HCT116 (cell line): ENCODE measurements at regions not wholly inside any gene's neighbourhood (a gene's known extent, or its start where the extent isn't known, plus 50 kb on each side); places are given as distances from the start of the nearest gene placed in this dataset.

Experiments
- ATAC-seq: fragments of 200-7000 bp; cut with Tn5 transposase; 2 replicates; pipeline ENCODE4 v1.9.1; 2020; ENCODE audit warnings: mild to moderate bottlenecking, moderate library complexity
- BruUV-seq: library from RNA; stranded (reverse); fragments of 400-500 nt; replicated peaks from 2 replicates; lab custom pipeline; 2021; lab: Mats Ljungman, UMichigan
- CTCF ChIA-PET: fragments of 300-600 bp; sonication (Branson Sonifier 250); formaldehyde crosslinking; loops from one replicate; lab custom pipeline; 2021; ENCODE audit warnings: antibody characterized with exemption; lab: Charles Lee
- POLR2A ChIA-PET: fragments of 300-600, 350-600 bp; sonication (Branson Sonifier 250); formaldehyde crosslinking; loops from one replicate; lab custom pipeline; 2021; ENCODE audit warnings: antibody characterized with exemption; lab: Charles Lee
- RAD21 ChIA-PET, 2 experiments: fragments of 300-600 bp; sonication (Branson Sonifier 250); formaldehyde crosslinking; loops; one replicate each; lab custom pipeline; 2023; ENCODE audit warnings: low total read pairs in 2 of 2; ENCODE audit not compliant: uncharacterized antibody in 2 of 2, unreplicated experiment in 2 of 2, low non-redundant PET in 1 of 2; lab: Charles Lee
- DNase-seq: peaks from one replicate; pipeline ENCODE4 v3.0.0-alpha.2; 2010; ENCODE audit warnings: low read depth, low spot score
- H2AFZ ChIP-seq: fragments of 200-600 bp; shearing (Covaris generic), sonication (generic); 2 replicates; pipeline ENCODE4 v1.6.1; 2017; ENCODE audit warnings: low read depth, mixed run types, mixed read lengths, antibody characterized with exemption, low read length; ENCODE audit not compliant: poor library complexity, severe bottlenecking
- H3K27ac ChIP-seq: 2 replicates; pipeline ENCODE4 v1.5.1; 2012; ENCODE audit warnings: low read depth, low read length
- H3K27me3 ChIP-seq: fragments of 200-600 bp; sonication (generic); 2 replicates; pipeline ENCODE4 v1.6.1; 2016; ENCODE audit warnings: mixed run types, low read length, mixed read lengths; ENCODE audit not compliant: insufficient read depth
- H3K36me3 ChIP-seq, 2 experiments: fragments of 200-500 bp in 1 of 2; fragments of 200-600 bp in 1 of 2; sonication (Bioruptor generic) in 1 of 2; sonication (generic) in 1 of 2; 2 replicates each; pipeline versions ENCODE4 v1.5.1 to v1.6.1; 2014 to 2016; ENCODE audit warnings: low read length in 2 of 2, inconsistent platforms in 1 of 2, mixed read lengths in 1 of 2, mixed run types in 1 of 2; ENCODE audit not compliant: insufficient read depth in 2 of 2, control insufficient read depth in 1 of 2
- H3K4me1 ChIP-seq, 2 experiments: fragments of 200-600 bp in 1 of 2; sonication (generic) in 1 of 2; 2 replicates each; pipeline versions ENCODE4 v1.5.1 to v1.6.1; 2012 to 2017; ENCODE audit warnings: low read length in 2 of 2, inconsistent platforms in 1 of 2, mild to moderate bottlenecking in 1 of 2, mixed read lengths in 1 of 2, mixed run types in 1 of 2, moderate library complexity in 1 of 2; ENCODE audit not compliant: insufficient read depth in 2 of 2, control insufficient read depth in 1 of 2
- H3K4me2 ChIP-seq: fragments of 200-600 bp; sonication (generic); 2 replicates; pipeline ENCODE4 v1.6.1; 2017; ENCODE audit warnings: mixed run types, low read length, mixed read lengths
- H3K4me3 ChIP-seq, 2 experiments: fragments of 200-600 bp in 1 of 2; sonication (generic) in 1 of 2; replicated peaks in 1 of 2; 2 replicates each; pipeline ENCODE4 v1.5.1; 2011 to 2016; ENCODE audit warnings: low read length in 2 of 2, control low read depth in 1 of 2, low read depth in 1 of 2, mild to moderate bottlenecking in 1 of 2, mixed read lengths in 1 of 2, mixed run types in 1 of 2
- H3K79me2 ChIP-seq: fragments of 200-600 bp; sonication (generic); 2 replicates; pipeline ENCODE4 v1.6.1; 2017; ENCODE audit warnings: mild to moderate bottlenecking, mixed run types, low read length, moderate library complexity, mixed read lengths; ENCODE audit not compliant: insufficient read depth
- H3K9ac ChIP-seq: fragments of 200-600 bp; sonication (generic); 2 replicates; pipeline ENCODE4 v1.6.1; 2016; ENCODE audit warnings: low read length, mixed read lengths
- H3K9me2 ChIP-seq: fragments of 200-600 bp; sonication (generic), shearing (Covaris generic); 2 replicates; pipeline ENCODE4 v1.6.1; 2017; ENCODE audit warnings: mixed run types, mild to moderate bottlenecking, moderate library complexity; ENCODE audit not compliant: insufficient read depth
- H3K9me3 ChIP-seq, 2 experiments: fragments of 200-500 bp in 1 of 2; fragments of 200-600 bp in 1 of 2; sonication (Bioruptor generic) in 1 of 2; sonication (generic) in 1 of 2; 2 replicates each; pipeline ENCODE4 v1.6.1; 2014 to 2017; ENCODE audit warnings: low read length in 2 of 2, mixed read lengths in 2 of 2, inconsistent platforms in 1 of 2, low read depth in 1 of 2, mild to moderate bottlenecking in 1 of 2, mixed run types in 1 of 2, moderate library complexity in 1 of 2; ENCODE audit not compliant: control insufficient read depth in 1 of 2, insufficient read depth in 1 of 2
- H4K20me1 ChIP-seq: fragments of 200-600 bp; sonication (generic), shearing (Covaris generic); 2 replicates; pipeline ENCODE4 v1.6.1; 2017; ENCODE audit warnings: mixed run types, mild to moderate bottlenecking, moderate library complexity; ENCODE audit not compliant: insufficient read depth
- ATF3 ChIP-seq: IDR thresholded peaks from 2 replicates; pipeline ENCODE4 v1.6.1; 2012
- CBX3 ChIP-seq: IDR thresholded peaks from 2 replicates; pipeline ENCODE4 v1.6.1; 2012; ENCODE audit warnings: low read depth
- CEBPB ChIP-seq: IDR thresholded peaks from 2 replicates; pipeline ENCODE4 v1.6.1; 2012; ENCODE audit warnings: low read depth
- CTCF ChIP-seq, 3 experiments: fragments of 200-600 bp in 1 of 3; sonication (generic) in 1 of 3; IDR thresholded peaks in 2 of 3; conservative IDR thresholded peaks in 1 of 3; 2 replicates each; pipeline ENCODE4 v1.5.1; 2012 to 2017; ENCODE audit warnings: low read depth in 2 of 3, low read length in 2 of 3, antibody characterized with exemption in 1 of 3, borderline replicate concordance in 1 of 3, control low read depth in 1 of 3, mild to moderate bottlenecking in 1 of 3, mixed read lengths in 1 of 3, mixed run types in 1 of 3, moderate library complexity in 1 of 3; ENCODE audit not compliant: insufficient read depth in 1 of 3
- EZH2phosphoT487 ChIP-seq: fragments of 200-600 bp; IDR thresholded peaks from 2 replicates; pipeline ENCODE4 v1.6.1; 2018; ENCODE audit warnings: antibody characterized with exemption, borderline replicate concordance
- JUND ChIP-seq: IDR thresholded peaks from 2 replicates; pipeline ENCODE4 v1.6.1; 2012
- MAX ChIP-seq: IDR thresholded peaks from 2 replicates; pipeline ENCODE4 v1.6.1; 2012
- POLR2A ChIP-seq: IDR thresholded peaks from 2 replicates; pipeline ENCODE4 v1.7.0; 2011; ENCODE audit warnings: borderline replicate concordance; ENCODE audit not compliant: insufficient read depth, insufficient read length; ENCODE audit errors: extremely low read depth
- POLR2AphosphoS5 ChIP-seq: IDR thresholded peaks from 2 replicates; pipeline ENCODE4 v1.6.1; 2011; ENCODE audit warnings: mild to moderate bottlenecking, low read depth, low read length, moderate library complexity
- RAD21 ChIP-seq: IDR thresholded peaks from 2 replicates; pipeline ENCODE4 v1.6.1; 2012; ENCODE audit warnings: low read depth, mild to moderate bottlenecking
- SP1 ChIP-seq: IDR thresholded peaks from 2 replicates; pipeline ENCODE4 v1.6.1; 2012; ENCODE audit warnings: low read depth
- SRF ChIP-seq: IDR thresholded peaks from 2 replicates; pipeline ENCODE4 v1.6.1; 2012; ENCODE audit warnings: low read depth
- TCF7L2 ChIP-seq: IDR thresholded peaks from 2 replicates; pipeline ENCODE4 v1.7.0; 2011; ENCODE audit warnings: borderline replicate concordance, inconsistent platforms; ENCODE audit not compliant: insufficient read depth, insufficient read length; ENCODE audit errors: extremely low read depth
- YY1 ChIP-seq: IDR thresholded peaks from 2 replicates; pipeline ENCODE4 v1.6.1; 2011; ENCODE audit warnings: low read length, low read depth, moderate library complexity, mild to moderate bottlenecking; ENCODE audit not compliant: insufficient replicate concordance; ENCODE audit errors: extremely low read depth
- intact Hi-C: fragments of 100-400 bp; cut with micrococcal nuclease; formaldehyde crosslinking; loops from 2 replicates; pipeline ENCODE4 v1.10.0; 2022

GRCh38 chr4:3374667-3375066 is 67.1 kb upstream of the HGFAC start:
- TF ChIP-seq EZH2phosphoT487, result no peak
- TF ChIP-seq TCF7L2, result no peak
- no peak for TF ChIP-seq MAX
- TF ChIP-seq POLR2A, result no peak
- no peak for TF ChIP-seq RAD21
- TF ChIP-seq CTCF (IDR thresholded peaks at IDR 0.05 in 2 of 3, conservative IDR thresholded peaks at IDR 0.05 in 1 of 3; ENCODE audit: borderline replicate concordance in 1 of 3, insufficient read depth in 1 of 3, low read depth in 2 of 3, low read length in 2 of 3), result no peak
- no peak for TF ChIP-seq JUND
- no peak for TF ChIP-seq SRF
- TF ChIP-seq POLR2AphosphoS5, result no peak
- no peak for TF ChIP-seq ATF3
- TF ChIP-seq CEBPB, result no peak
- TF ChIP-seq SP1, result no peak
- TF ChIP-seq CBX3, result no peak
- TF ChIP-seq YY1, result no peak
- Histone ChIP-seq H3K4me3 (no peak overlapping the region), H3K9me3 (peaks cover 0 to 2% of the 10 kb centered on the region in 2 experiments; a peak in 2 of 4 replicates), H3K79me2 (no peaks in the 10 kb centered on the region), H3K36me3 (no peaks in the 10 kb centered on the region; a peak in 1 of 4 replicates), H4K20me1 (no peaks in the 10 kb centered on the region), H2AFZ (no peak overlapping the region), H3K9ac (no peak overlapping the region), H3K4me2 (no peak overlapping the region), H3K4me1 (no peaks in the 10 kb centered on the region), H3K9me2 (no peaks in the 10 kb centered on the region), H3K27ac (no peak overlapping the region), H3K27me3 (no peaks in the 10 kb centered on the region)
- ChIA-PET RAD21 (no interaction called here), CTCF (no interaction called here), POLR2A (no interaction called here)
- DNase-seq, result no peak
- no TSS peak for BruUV-seq
- no peak for ATAC-seq
- intact Hi-C loops, result no loop called here
